ENCODE measurements at regions not wholly inside any gene's neighbourhood (a gene's known extent, or its start where the extent isn't known, plus 50 kb on each side); places are given as distances from the start of the nearest gene placed in this dataset.

DNA sequence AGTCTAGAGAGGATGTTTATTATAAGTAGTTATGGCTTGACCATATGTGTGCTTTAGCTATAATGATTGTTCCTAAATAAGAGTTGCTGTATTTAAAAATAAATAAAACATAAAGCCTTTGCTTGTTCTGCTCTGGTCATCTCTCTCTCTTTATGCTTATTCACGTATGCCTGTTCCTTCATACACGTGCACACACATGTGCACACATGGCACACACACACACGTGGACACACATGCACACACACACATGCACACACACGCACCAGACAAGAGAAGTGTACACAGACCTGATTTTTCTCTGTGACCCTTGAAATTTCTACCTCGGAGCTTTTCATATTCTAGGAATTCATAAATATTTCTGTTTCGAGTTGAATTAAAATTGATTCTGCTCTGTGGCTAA lies 658.2 kb upstream of the SALL3 start:
- intact Hi-C loops (cut with DNase I): no loop called here
- TF ChIP-seq POLR2A (IDR thresholded peaks at IDR 0.05) (no peak), CTCF (IDR thresholded peaks at IDR 0.05) (no peak)
- Histone ChIP-seq H3K9me3 (no peaks in the 10 kb centered on the region), H3K4me1 (no peaks in the 10 kb centered on the region), H3K27ac (no peak overlapping the region), H3K27me3 (peaks cover 0 to 6% (median 0%) of the 10 kb centered on the region in 9 donors), H3K4me3 (no peak overlapping the region), H3K36me3 (no peaks in the 10 kb centered on the region)
- DNase-seq (no peak), ATAC-seq (no peak)
- WGBS, 4 donors: 78 to 84% (median 82%) methylated on average over 6 of the region's 6 CpGs

GRCh38 chr18:78323453-78324197 lies 656.0 kb upstream of the SALL3 start:
- Histone ChIP-seq H3K27ac (no peak overlapping the region), H3K36me3 (no peaks in the 10 kb centered on the region), H3K4me3 (no peak overlapping the region), H3K27me3 (peaks cover 0 to 6% (median 0%) of the 10 kb centered on the region in 9 donors), H3K9me3 (no peaks in the 10 kb centered on the region), H3K4me1 (no peaks in the 10 kb centered on the region)
- no peak for TF ChIP-seq CTCF (IDR thresholded peaks at IDR 0.05)
- TF ChIP-seq POLR2A (IDR thresholded peaks at IDR 0.05): no peak
- 80 to 83% (median 81%) methylated on average over 14 of the region's 14 CpGs for WGBS, 4 donors
- no peak for ATAC-seq
- intact Hi-C loops (cut with DNase I): no loop called here
- DNase-seq: no peak

DNA sequence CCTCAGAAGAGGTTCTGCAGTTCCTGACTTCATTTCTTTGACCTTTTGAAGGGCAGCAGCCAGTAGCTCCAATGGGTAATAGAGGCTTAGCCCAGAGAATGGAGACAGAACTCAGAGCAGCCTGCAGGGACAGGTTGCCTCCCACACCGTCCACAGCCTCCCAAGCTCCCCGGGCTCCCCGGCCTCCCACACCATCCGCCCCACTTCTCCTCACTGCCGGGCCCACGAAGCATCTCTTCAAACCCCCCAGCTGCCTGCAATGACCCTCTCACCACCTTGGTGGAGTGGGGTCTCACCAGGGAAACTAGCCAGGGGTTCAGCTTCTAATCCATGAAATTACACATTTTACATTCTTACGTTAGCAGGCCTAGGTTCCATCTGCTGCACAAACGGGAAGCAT lies 652.0 kb upstream of the SALL3 start:
- Histone ChIP-seq H3K27ac (no peak overlapping the region), H3K9me3 (no peaks in the 10 kb centered on the region), H3K4me3 (no peak overlapping the region), H3K27me3 (no peaks in the 10 kb centered on the region), H3K4me1 (no peaks in the 10 kb centered on the region), H3K36me3 (no peaks in the 10 kb centered on the region)
- DNase-seq (no peak), ATAC-seq (no peak)
- 83 to 95% (median 88%) methylated on average over 8 of the region's 8 CpGs for WGBS, 4 donors
- TF ChIP-seq CTCF (IDR thresholded peaks at IDR 0.05) (no peak), POLR2A (IDR thresholded peaks at IDR 0.05) (no peak)
- intact Hi-C loops (cut with DNase I): no loop called here

DNA sequence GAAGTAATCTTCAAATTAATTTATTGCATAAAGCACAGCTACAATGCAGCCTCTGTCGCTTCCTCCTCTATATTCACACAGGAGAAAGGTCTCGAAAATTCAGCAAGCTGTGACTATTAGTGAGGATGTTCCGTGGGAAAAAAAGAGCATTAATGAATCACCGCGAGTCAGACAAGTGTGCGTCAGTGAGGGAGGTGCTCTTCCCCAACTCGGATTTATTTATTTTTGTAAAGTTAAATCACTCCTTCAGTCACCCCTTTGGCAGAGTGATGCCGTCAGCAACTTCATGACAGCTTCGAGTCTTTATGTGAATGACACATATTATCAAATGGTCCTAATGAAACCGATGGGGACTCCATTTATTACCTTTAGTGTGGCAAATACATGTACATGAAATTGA lies 648.9 kb upstream of the SALL3 start:
- ATAC-seq (no peak), DNase-seq (no peak)
- Histone ChIP-seq H3K27me3 (no peaks in the 10 kb centered on the region), H3K4me3 (no peak overlapping the region), H3K9me3 (no peaks in the 10 kb centered on the region), H3K36me3 (no peaks in the 10 kb centered on the region), H3K4me1 (no peaks in the 10 kb centered on the region), H3K27ac (no peak overlapping the region)
- intact Hi-C loops (cut with DNase I): no loop called here
- whole genome bisulfite sequencing, 4 donors: 84 to 89% (median 85%) methylated on average over 10 of the region's 10 CpGs
- TF ChIP-seq CTCF (IDR thresholded peaks at IDR 0.05) (no peak), POLR2A (IDR thresholded peaks at IDR 0.05) (no peak)

All from heart left ventricle (tissue), 16 donors.